ENCODE measurements at regions not wholly inside any gene's neighbourhood (a gene's known extent, or its start where the extent isn't known, plus 50 kb on each side); places are given as distances from the start of the nearest gene placed in this dataset.

DNA sequence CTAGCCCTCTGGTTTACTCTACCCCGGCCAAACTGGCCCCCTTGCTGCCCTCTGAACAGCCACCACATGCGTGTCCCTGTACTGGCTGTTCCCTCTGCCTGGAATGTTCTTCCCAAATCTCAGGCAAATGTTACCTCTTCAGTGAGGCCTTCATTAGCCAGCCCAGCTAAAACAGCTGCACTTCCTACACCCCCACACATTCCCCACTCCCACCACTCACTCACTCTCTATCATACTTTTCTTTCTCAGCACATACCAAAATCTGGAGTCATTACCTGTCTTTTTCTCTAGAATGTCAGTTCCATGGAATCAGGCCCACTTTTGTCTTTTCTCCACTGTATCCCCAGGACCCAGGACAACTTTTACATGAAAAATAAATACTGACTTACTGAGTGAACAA is 401.2 kb upstream of the SULF2 start:
- no peak for DNase-seq (ENCODE audit: extremely low spot score)
- 87% methylated on average over 2 of the region's 2 CpGs for WGBS
- Histone ChIP-seq H3K4me3 (ENCODE audit: low read depth, low read length) (no peak overlapping the region), H3K27ac (ENCODE audit: low read depth) (no peak overlapping the region), H3K36me3 (ENCODE audit: insufficient read depth) (no peaks in the 10 kb centered on the region), H3K4me1 (ENCODE audit: insufficient read depth) (no peaks in the 10 kb centered on the region)

DNA sequence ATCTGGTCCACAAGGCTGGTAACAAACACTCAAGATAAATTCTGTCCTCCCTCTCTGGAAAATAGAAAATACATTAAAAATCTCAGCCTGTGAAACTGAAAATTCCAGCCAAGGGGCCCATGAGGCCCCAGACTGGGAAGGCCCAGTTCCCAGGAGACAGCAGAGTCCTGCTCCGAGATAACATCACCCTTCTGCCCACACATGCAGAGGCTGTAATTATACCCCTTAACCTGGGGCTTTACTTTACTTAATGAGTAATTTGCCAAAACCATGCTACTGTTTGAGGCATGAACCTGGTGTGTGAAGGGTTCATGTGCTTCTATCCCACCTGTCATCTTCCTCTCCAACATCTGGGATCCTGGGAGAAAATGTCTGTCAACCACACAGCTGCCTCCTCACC is 398.9 kb upstream of the SULF2 start:
- WGBS = 83% methylated on average over 1 of the region's 1 CpG
- no peaks in the 10 kb centered on the region for H3K36me3 ChIP-seq (ENCODE audit: insufficient read depth)
- DNase-seq (ENCODE audit: extremely low spot score) = no peak

DNA sequence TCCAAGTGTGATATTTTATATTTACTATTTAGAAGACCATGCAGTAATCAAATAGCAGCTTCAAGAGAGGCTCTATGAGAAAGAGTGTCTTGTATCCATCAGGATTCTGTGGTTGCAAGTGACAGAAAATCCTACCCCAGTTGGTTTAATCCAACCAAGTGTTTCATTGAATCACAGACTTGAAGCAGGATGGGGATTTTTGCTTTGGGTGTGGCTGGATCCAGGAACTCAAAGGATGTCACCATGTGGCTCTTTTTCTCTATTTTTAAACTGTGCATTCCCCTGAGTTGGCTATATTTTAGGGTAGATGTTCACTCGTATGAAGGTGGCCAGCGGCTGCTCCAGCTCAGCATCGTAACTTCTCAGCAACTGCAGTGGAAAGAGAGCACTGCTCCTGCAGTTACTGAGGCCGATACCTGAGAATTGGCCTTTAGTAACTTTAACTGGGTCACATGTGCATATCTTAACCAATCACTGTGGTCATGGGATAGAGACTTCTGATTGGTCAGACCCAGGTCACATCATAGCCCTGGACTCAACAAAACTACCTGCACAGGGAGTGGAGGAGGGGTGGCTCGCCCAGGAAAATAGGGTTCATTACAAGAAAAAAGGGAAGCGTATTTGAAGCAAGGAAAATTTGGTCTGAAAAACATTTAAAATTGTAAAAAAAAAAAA is 396.1 kb upstream of the SULF2 start:
- no peaks in the 10 kb centered on the region for H3K36me3 ChIP-seq (ENCODE audit: insufficient read depth)
- no peak overlapping the region for H3K27ac ChIP-seq (ENCODE audit: low read depth)
- no peaks in the 10 kb centered on the region for H3K4me1 ChIP-seq (ENCODE audit: insufficient read depth)
- WGBS = 70% methylated on average over 6 of the region's 6 CpGs
- DNase-seq (ENCODE audit: extremely low spot score) = no peak
- no peak overlapping the region for H3K4me3 ChIP-seq (ENCODE audit: low read depth, low read length)

More for the DNA sequence above, 398.9 kb upstream of the SULF2 start:
- Histone ChIP-seq H3K4me1 (ENCODE audit: insufficient read depth) (no peaks in the 10 kb centered on the region), H3K4me3 (ENCODE audit: low read depth, low read length) (no peak overlapping the region), H3K27ac (ENCODE audit: low read depth) (no peak overlapping the region)

DNA sequence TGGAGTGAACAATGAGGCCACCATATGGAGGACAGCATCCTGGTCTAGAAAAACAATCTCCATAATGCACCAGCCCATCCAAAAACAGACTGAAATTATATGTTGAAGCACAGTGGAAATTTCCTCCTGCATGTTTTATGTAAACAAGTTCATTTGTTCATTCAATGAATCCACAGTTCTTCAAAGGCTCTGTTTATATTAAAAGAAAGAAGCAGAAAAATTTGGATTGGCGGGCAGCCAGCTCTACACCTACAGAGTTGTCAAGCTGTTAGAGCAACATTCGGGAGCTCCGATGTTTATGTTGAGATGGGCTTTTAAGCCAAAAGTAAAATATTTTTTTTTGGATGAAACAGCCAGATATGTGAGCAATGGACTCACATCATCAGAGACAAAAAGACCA is 395.3 kb upstream of the SULF2 start:
- H3K4me3 ChIP-seq (ENCODE audit: low read depth, low read length) = no peak overlapping the region
- DNase-seq (ENCODE audit: extremely low spot score) = no peak
- no peaks in the 10 kb centered on the region for H3K36me3 ChIP-seq (ENCODE audit: insufficient read depth)
- 32% methylated on average over 3 of the region's 3 CpGs for whole genome bisulfite sequencing
- H3K4me1 ChIP-seq (ENCODE audit: insufficient read depth) = no peaks in the 10 kb centered on the region
- no peak overlapping the region for H3K27ac ChIP-seq (ENCODE audit: low read depth)

DNA sequence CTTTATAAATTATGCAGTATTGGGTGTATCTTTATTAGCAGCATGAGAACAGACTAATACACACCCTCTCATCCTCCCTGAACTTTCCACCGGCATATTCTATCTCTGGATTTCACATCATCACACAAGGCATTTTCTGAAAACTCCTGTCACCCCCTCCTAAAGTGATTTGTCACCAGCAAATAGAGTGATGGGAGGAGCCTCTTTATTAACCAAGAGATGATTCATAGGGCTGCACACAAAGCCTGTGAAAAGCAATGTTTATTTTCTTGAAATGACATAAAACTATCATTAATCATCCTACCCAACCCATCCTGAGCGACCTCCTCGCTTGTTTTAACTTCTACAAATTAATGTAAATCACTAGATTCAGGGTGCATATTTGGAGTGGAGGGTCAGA is 394.7 kb upstream of the SULF2 start:
- H3K4me1 ChIP-seq (ENCODE audit: insufficient read depth) = no peaks in the 10 kb centered on the region
- DNase-seq (ENCODE audit: extremely low spot score) = no peak
- H3K4me3 ChIP-seq (ENCODE audit: low read depth, low read length) = no peak overlapping the region
- H3K36me3 ChIP-seq (ENCODE audit: insufficient read depth) = no peaks in the 10 kb centered on the region
- 60% methylated on average over 3 of the region's 3 CpGs for WGBS
- no peak overlapping the region for H3K27ac ChIP-seq (ENCODE audit: low read depth)

DNA sequence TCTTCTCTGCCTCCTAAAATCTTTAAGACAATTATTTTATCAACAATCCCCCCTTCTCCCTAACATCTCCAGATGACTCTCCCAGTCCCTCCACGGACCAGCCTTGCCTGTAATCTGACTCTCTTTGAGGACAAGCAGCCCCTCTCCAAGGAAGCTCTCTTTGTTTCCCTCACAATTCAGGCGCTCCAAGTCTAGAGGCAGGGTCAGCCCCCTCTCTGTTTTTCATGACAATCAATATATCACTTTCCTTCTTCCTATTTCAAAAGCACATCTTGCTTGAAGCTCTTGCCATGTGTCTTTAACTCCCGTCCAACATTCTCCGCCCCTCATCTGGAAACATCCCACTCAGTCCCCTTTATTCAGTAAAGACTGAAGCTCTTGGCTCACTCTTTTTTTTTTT is 393.4 kb upstream of the SULF2 start:
- WGBS = 79% methylated on average over 4 of the region's 4 CpGs
- H3K27ac ChIP-seq (ENCODE audit: low read depth) = no peak overlapping the region
- H3K36me3 ChIP-seq (ENCODE audit: insufficient read depth) = no peaks in the 10 kb centered on the region
- no peaks in the 10 kb centered on the region for H3K4me1 ChIP-seq (ENCODE audit: insufficient read depth)
- no peak overlapping the region for H3K4me3 ChIP-seq (ENCODE audit: low read depth, low read length)
- no peak for DNase-seq (ENCODE audit: extremely low spot score)

DNA sequence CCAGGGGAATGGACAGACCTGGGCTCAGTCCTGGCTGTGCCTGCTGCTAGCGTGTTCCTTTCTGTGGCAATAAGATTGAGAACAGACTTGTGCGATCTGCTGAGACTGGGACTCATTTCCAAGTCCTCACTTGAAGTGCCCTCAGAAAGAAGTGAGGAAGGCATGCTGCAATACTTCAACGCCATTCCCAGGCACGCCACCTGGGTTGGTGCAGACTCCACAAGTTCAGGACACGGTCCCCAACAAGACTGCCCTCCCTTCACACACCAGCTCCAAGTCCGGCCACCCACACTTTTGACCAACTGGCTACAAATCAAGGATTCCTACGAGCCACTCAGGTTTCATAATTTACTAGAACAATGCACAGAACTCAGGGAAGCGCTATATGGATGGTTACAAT is 391.8 kb upstream of the SULF2 start:
- 87% methylated on average over 8 of the region's 8 CpGs for WGBS
- Histone ChIP-seq H3K4me1 (ENCODE audit: insufficient read depth) (no peaks in the 10 kb centered on the region), H3K27ac (ENCODE audit: low read depth) (no peak overlapping the region), H3K4me3 (ENCODE audit: low read depth, low read length) (no peak overlapping the region), H3K36me3 (ENCODE audit: insufficient read depth) (no peaks in the 10 kb centered on the region)
- DNase-seq (ENCODE audit: extremely low spot score) = no peak

DNA sequence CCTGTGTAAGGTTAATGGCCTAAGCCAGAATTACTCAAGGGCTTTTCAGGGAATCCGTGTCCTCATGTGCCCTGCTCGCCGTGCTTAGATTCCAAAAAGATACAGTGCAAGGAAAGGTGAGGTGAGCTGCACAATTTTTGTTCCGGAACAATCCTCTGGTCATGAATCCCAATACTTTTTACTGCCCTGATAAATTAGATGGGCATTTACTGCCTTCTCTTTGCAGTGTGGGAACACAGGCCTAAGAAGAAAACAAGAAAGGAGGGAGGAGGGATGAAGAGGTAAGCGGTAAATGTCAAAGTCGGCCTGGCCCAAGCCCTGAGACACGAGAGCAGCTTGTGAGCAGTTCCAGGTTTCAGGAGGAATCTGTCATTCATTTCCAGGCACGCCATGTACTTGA is 390.9 kb upstream of the SULF2 start:
- no peak overlapping the region for H3K4me3 ChIP-seq (ENCODE audit: low read depth, low read length)
- no peaks in the 10 kb centered on the region for H3K4me1 ChIP-seq (ENCODE audit: insufficient read depth)
- H3K36me3 ChIP-seq (ENCODE audit: insufficient read depth) = no peaks in the 10 kb centered on the region
- H3K27ac ChIP-seq (ENCODE audit: low read depth) = no peak overlapping the region
- WGBS = 91% methylated on average over 8 of the region's 8 CpGs
- no peak for DNase-seq (ENCODE audit: extremely low spot score)

DNA sequence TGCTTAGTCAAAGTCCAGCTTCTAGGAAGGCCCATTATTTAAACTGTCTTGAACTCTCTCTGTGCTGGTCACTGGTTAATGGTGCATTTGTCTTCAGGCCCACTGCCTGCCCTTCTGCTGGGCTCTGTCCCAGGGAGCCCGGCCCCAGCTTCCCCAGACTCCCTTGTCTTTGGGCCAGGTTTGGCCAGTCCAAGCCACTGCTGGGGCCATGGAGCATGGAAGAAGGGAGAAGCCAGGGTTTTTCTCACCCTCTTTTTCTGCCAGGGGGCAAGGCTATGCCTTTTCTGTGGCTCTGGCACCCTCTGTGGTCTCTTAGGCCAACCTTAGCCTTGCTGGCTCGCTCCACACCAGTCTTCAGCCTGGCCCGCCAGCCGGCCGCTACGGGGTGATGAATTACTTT is 390.0 kb upstream of the SULF2 start:
- Histone ChIP-seq H3K4me1 (ENCODE audit: insufficient read depth) (no peaks in the 10 kb centered on the region), H3K4me3 (ENCODE audit: low read depth, low read length) (no peak overlapping the region), H3K36me3 (ENCODE audit: insufficient read depth) (no peaks in the 10 kb centered on the region), H3K27ac (ENCODE audit: low read depth) (no peak overlapping the region)
- no peak for DNase-seq (ENCODE audit: extremely low spot score)
- 88% methylated on average over 6 of the region's 6 CpGs for WGBS

DNA sequence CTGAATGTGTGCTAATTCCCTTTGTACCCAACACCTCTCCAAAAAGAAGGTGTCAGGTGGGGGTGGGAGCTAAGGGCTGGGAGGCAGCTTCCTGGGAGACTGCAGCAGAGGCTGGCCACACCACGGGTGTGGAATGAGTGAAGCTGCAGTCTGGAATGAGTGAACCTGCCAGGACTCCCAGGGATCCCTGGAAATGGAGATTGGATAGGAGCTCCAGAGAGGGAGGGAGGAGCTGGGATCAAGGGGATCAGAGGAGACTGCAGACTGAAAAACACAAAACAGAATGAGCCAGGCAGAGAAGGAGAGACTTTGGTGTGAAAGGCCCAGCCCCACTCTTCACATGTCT is 387.0 kb upstream of the SULF2 start:
- Histone ChIP-seq H3K4me1 (ENCODE audit: insufficient read depth) (no peaks in the 10 kb centered on the region), H3K36me3 (ENCODE audit: insufficient read depth) (no peaks in the 10 kb centered on the region), H3K4me3 (ENCODE audit: low read depth, low read length) (no peak overlapping the region), H3K27ac (ENCODE audit: low read depth) (no peak overlapping the region)
- 50% methylated on average over 1 of the region's 1 CpG for WGBS
- DNase-seq (ENCODE audit: extremely low spot score) = no peak

DNA sequence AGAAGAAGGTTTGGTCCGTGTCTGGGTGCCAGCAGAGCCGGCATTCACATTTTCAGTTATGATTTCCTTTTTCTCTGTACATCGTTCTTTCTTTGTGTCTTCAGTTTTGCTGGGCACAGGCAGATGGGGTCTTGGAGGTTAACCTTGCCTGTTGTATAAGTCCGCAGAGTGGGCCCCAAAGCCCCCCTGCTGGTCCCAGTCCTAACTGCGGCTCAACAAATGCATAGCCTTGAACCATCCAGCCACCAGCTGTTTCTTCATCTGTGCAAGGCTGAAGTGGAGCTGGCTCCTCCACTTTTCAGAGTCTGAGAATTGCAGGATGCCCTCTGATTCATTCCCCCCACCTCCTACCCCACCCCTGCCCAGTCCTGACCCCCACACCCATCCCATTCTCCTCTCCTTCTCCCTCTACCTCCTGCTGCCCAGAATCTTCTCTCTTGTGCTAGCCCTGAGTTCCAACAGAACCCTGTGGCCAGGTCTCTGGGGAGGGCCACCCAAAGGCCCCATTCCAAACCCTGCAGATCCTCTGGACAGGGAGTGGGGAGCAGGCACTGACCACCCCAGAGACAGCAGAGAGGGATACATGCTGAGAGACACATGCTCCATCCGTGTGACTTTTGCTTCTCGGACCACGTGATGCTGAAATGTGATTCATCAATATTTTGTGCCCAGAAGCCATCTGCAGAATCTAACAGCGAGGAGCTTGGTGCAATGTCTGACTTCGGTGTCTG is 386.5 kb upstream of the SULF2 start:
- no peak for DNase-seq (ENCODE audit: extremely low spot score)
- WGBS = 78% methylated on average over 10 of the region's 10 CpGs

DNA sequence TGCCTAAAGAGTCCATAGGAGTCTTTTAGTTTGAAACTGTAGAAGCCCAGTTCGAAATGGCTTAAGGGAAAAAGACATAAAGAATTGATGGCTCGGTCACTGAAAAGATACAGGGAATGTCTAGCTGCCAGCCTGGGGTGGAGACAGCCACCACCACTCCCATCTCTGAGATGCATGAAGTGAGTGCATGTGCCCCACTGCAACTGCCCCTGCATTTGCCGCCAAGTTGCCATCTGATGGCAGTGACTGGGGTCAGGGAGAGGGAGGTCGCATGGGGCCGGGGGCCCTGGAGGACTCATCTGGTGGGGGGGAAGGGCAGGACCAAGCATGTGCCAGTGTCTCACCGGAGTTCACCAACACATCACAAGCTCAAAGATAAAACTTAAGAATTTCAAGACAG is 385.8 kb upstream of the SULF2 start:
- Histone ChIP-seq H3K4me3 (ENCODE audit: low read depth, low read length) (no peak overlapping the region), H3K36me3 (ENCODE audit: insufficient read depth) (no peaks in the 10 kb centered on the region), H3K4me1 (ENCODE audit: insufficient read depth) (no peaks in the 10 kb centered on the region), H3K27ac (ENCODE audit: low read depth) (no peak overlapping the region)
- no peak for DNase-seq (ENCODE audit: extremely low spot score)
- WGBS = 73% methylated on average over 6 of the region's 6 CpGs

More for the DNA sequence above, 386.5 kb upstream of the SULF2 start:
- H3K4me1 ChIP-seq (ENCODE audit: insufficient read depth) = no peaks in the 10 kb centered on the region
- H3K4me3 ChIP-seq (ENCODE audit: low read depth, low read length) = no peak overlapping the region
- no peak overlapping the region for H3K27ac ChIP-seq (ENCODE audit: low read depth)
- no peaks in the 10 kb centered on the region for H3K36me3 ChIP-seq (ENCODE audit: insufficient read depth)

DNA sequence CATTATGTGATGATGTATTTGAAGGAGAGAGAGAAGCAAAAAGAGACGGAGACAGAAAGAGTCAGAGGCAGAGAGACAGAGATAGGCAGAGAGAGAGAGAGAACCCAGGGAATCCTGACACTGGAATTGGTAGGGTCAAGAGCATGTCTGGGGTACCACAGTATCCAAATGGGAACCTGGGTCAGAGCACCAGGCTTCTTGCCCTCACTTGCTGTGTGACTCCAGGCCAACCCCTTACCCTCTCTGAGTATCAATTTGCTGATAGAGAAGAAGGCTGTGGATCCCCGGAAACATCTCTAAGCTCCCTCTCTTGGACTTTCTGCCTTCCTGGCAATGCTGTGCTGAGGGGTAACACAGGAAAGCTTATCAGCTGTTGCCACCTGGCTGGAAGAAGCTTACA is 385.3 kb upstream of the SULF2 start:
- WGBS = 75% methylated on average over 2 of the region's 2 CpGs
- H3K4me1 ChIP-seq (ENCODE audit: insufficient read depth) = no peaks in the 10 kb centered on the region
- no peak overlapping the region for H3K27ac ChIP-seq (ENCODE audit: low read depth)
- H3K36me3 ChIP-seq (ENCODE audit: insufficient read depth) = no peaks in the 10 kb centered on the region
- H3K4me3 ChIP-seq (ENCODE audit: low read depth, low read length) = no peak overlapping the region
- DNase-seq (ENCODE audit: extremely low spot score) = no peak

DNA sequence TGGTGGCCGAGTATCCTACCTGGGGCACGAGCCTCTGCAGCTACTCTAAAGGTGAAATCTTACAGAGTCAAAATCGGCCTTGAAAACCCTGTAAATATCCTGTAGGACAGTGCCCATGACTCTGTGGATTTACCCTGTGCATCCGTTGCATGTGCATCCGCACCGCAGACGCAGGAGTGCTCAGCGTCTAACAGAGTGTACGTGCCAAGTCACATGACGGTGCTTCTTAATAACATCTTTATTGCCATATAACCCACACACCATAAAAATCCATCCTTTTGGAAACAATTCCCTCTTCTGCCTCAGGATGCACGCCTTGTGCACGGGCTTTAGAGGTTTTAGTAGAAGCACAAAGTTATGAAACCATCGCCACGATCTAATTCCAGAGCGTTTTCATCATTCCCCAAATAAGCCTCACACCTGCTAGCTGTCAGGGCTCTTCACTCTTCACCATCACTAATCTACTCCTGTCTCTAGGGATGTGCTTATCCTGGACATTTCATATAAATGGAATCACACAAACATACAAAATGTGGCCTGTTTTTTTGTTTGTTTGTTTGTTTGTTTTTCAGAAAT is 384.5 kb upstream of the SULF2 start:
- no peak for DNase-seq (ENCODE audit: extremely low spot score)
- no peaks in the 10 kb centered on the region for H3K4me1 ChIP-seq (ENCODE audit: insufficient read depth)

More for the DNA sequence above, 384.5 kb upstream of the SULF2 start:
- H3K4me3 ChIP-seq (ENCODE audit: low read depth, low read length) = no peak overlapping the region
- H3K27ac ChIP-seq (ENCODE audit: low read depth) = no peak overlapping the region
- no peaks in the 10 kb centered on the region for H3K36me3 ChIP-seq (ENCODE audit: insufficient read depth)
- 35% methylated on average over 15 of the region's 15 CpGs for WGBS
